ENCODE measurements at regions not wholly inside any gene's neighbourhood (a gene's known extent, or its start where the extent isn't known, plus 50 kb on each side); places are given as distances from the start of the nearest gene placed in this dataset.

DNA sequence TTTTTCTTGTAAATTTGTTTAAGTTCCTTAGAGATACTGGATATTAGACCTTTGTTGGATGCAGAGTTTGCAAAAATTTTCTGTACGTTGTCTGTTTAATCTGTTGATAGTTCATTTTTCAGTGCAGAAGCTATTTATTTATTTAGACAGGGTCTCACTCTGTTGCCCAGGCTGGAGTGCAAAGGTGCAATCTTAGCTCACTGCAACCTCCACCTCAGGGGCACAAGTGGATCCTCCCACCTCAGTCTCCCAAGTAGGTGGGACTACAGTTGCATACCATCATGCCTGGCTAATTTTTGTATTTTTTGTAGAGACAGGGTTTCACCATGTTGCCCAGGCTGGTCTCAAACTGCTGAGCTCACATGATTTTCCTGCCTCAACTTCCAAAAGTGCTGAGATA lies 568.2 kb upstream of the REG3G start:
- TF ChIP-seq, protein P1, sequence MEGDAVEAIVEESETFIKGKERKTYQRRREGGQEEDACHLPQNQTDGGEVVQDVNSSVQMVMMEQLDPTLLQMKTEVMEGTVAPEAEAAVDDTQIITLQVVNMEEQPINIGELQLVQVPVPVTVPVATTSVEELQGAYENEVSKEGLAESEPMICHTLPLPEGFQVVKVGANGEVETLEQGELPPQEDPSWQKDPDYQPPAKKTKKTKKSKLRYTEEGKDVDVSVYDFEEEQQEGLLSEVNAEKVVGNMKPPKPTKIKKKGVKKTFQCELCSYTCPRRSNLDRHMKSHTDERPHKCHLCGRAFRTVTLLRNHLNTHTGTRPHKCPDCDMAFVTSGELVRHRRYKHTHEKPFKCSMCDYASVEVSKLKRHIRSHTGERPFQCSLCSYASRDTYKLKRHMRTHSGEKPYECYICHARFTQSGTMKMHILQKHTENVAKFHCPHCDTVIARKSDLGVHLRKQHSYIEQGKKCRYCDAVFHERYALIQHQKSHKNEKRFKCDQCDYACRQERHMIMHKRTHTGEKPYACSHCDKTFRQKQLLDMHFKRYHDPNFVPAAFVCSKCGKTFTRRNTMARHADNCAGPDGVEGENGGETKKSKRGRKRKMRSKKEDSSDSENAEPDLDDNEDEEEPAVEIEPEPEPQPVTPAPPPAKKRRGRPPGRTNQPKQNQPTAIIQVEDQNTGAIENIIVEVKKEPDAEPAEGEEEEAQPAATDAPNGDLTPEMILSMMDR (conservative IDR thresholded peaks at IDR 0.05), result no peak

More for the DNA sequence above, 568.2 kb upstream of the REG3G start:
- H3K9me3 Mint-ChIP-seq, result peaks cover 0 to 2% of the 10 kb centered on the region in 2 experiments; a peak in 2 of 5 replicates
- no peaks in the 10 kb centered on the region for H3K27me3 Mint-ChIP-seq (ENCODE audit: low read depth)
- Histone ChIP-seq H3K14ac (ENCODE audit: insufficient read depth, low read length) (no peak overlapping the region), H3K4me1 (ENCODE audit: insufficient read depth, low read length) (no peaks in the 10 kb centered on the region), H2BK15ac (ENCODE audit: low read depth, low read length) (no peak overlapping the region), H2BK12ac (ENCODE audit: insufficient read length, low read depth, low read length) (no peak overlapping the region), H4K8ac (replicated peaks; ENCODE audit: insufficient read length, low read depth, low read length) (no peak overlapping the region), H2AK5ac (ENCODE audit: insufficient read length, low read length) (no peak overlapping the region), H2BK20ac (ENCODE audit: low read depth, low read length, poor library complexity, severe bottlenecking) (no peak overlapping the region), H3K27ac (ENCODE audit: insufficient read length, low read depth, low read length) (no peak overlapping the region), H3K23me2 (ENCODE audit: insufficient read length, low read depth, low read length, poor library complexity, severe bottlenecking) (no peaks in the 10 kb centered on the region), H4K5ac (ENCODE audit: insufficient read length, low read depth, low read length) (no peak overlapping the region), H3K4me2 (ENCODE audit: insufficient read depth, insufficient read length, low read length) (no peak overlapping the region), H3K4ac (ENCODE audit: low read depth, low read length) (no peak overlapping the region), H2AFZ (ENCODE audit: low read length) (no peak overlapping the region), H2BK120ac (ENCODE audit: low read depth, low read length, poor library complexity, severe bottlenecking) (no peak overlapping the region), H3K9me3 (ENCODE audit: control insufficient read depth, low read depth, low read length) (no peaks in the 10 kb centered on the region), H3K27me3 (ENCODE audit: insufficient read depth, low read length) (no peaks in the 10 kb centered on the region), H3K18ac (ENCODE audit: insufficient read length, low read depth, low read length) (no peak overlapping the region), H3K79me1 (ENCODE audit: insufficient read depth, low read depth, low read length, poor library complexity, severe bottlenecking) (no peaks in the 10 kb centered on the region), H3K9ac (ENCODE audit: extremely low read depth, insufficient read length, low read length) (no peak overlapping the region), H2BK5ac (ENCODE audit: insufficient read length, low read length) (no peak overlapping the region), H3T11ph (ENCODE audit: low read length) (no peak overlapping the region), H3K56ac (ENCODE audit: insufficient read length, low read depth, low read length) (no peak overlapping the region), H3K23ac (ENCODE audit: insufficient read length, low read depth, low read length) (no peak overlapping the region), H4K20me1 (ENCODE audit: control insufficient read depth, insufficient read depth, insufficient read length) (no peaks in the 10 kb centered on the region), H3K79me2 (ENCODE audit: insufficient read depth, low read length) (no peaks in the 10 kb centered on the region), H4K91ac (ENCODE audit: insufficient read length, low read depth, low read length) (no peak overlapping the region)
- H3K4me3 Mint-ChIP-seq, result no peak overlapping the region
- H3K4me1 Mint-ChIP-seq, result no peaks in the 10 kb centered on the region
- H3K27ac Mint-ChIP-seq, result no peak overlapping the region
- DNase-seq, result no peak
- H3K36me3 Mint-ChIP-seq (ENCODE audit: insufficient read depth in 1 of 3, low read depth in 3 of 3), result no peaks in the 10 kb centered on the region
- WGBS (ENCODE audit: extremely low coverage, insufficient read length, low lambda C conversion rate), result no CpG with 5 or more reads among the region's 1 CpG

All from H9 (cell line).